NK-92 (cell line): ENCODE measurements at regions not wholly inside any gene's neighbourhood (a gene's known extent, or its start where the extent isn't known, plus 50 kb on each side); places are given as distances from the start of the nearest gene placed in this dataset.

Experiments used
- DNase-seq: peaks from one replicate; lab custom pipeline; 2025; ENCODE audit not compliant: unreplicated experiment; lab: John Stamatoyannopoulos, UW

DNA sequence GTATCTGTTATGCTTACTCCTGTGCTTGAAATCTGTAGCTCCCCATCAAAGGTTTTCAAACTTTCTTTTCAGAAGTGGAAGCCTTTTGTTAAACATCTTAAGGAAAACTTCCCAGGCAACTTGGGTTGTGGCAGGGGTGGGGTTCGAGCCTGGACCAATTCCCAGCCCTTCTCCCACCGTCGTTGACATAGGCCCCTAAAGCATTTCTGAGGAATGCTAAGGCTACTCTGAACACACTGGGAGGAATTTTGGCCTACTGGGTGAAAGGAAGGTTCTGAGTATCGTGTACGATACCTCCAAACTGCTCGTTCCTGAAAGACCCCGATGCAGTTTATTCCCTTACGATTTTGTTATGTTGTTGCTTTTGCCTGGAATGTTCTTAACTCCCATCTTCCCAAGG lies 56.1 kb upstream of the PMFBP1 start:
- no peak for DNase-seq

GRCh38 chr16:72226136-72226535 lies 54.2 kb upstream of the PMFBP1 start:
- DNase-seq: no peak

GRCh38 chr16:72224260-72224768 lies 52.4 kb upstream of the PMFBP1 start:
- no peak for DNase-seq

DNA sequence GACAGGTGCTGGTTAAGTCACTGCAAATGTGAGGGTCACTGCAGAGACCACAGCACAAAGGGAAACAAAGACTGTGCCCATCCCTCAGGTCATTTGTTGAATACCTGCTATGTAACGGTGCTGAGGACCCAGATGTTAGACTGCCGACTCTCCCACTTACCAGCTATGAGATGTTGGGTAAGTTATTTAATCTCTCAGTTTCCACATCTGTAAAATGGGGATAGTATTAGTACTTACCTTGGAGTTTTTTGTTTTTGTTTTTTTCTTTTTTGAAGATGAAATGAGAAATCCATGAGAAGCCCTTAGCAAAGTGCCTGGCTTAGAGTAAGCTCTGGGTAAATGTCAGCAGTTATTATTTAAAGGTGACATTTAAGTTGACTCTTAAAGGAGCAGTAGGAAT lies 50.5 kb upstream of the PMFBP1 start:
- DNase-seq: no peak
